T-helper 2 cell treated with Interferon-gamma antibody and Interleukin-4, amounts not matched to agents 100 ng/mL and 5 ng/mL, for 36 hours (primary cell): ENCODE measurements at regions not wholly inside any gene's neighbourhood (a gene's known extent, or its start where the extent isn't known, plus 50 kb on each side); places are given as distances from the start of the nearest gene placed in this dataset.

ENCODE experiments used
- intact Hi-C: fragments of 100-400 bp; cut with micrococcal nuclease; formaldehyde crosslinking; loops from one replicate; pipeline ENCODE4 v1.15.1; 2023

GRCh38 chr13:73598020-73598712 lies 536.0 kb downstream of the KLF12 start:
- intact Hi-C loops, result no loop called here

GRCh38 chr13:73596382-73596781 lies 537.6 kb downstream of the KLF5 start:
- intact Hi-C loops, result no loop called here

GRCh38 chr13:73593199-73593765 lies 534.5 kb downstream of the KLF5 start:
- intact Hi-C loops, result no loop called here

GRCh38 chr13:73591861-73592260 lies 533.1 kb downstream of the KLF5 start:
- intact Hi-C loops, result no loop called here

GRCh38 chr13:73590795-73591194 lies 532.0 kb downstream of the KLF5 start:
- intact Hi-C loops, result no loop called here

- intact Hi-C loops, result no loop called here
Measured at GRCh38 chr13:73585236-73585635, 526.4 kb downstream of the KLF5 start.

- intact Hi-C loops, result no loop called here
Measured at GRCh38 chr13:73583331-73583730, 524.5 kb downstream of the KLF5 start.

GRCh38 chr13:73580513-73581267 lies 521.9 kb downstream of the KLF5 start:
- intact Hi-C loops, result no loop called here

- intact Hi-C loops, result no loop called here
Measured at GRCh38 chr13:73579574-73580274, 520.9 kb downstream of the KLF5 start.

GRCh38 chr13:73578251-73578875 lies 519.6 kb downstream of the KLF5 start:
- intact Hi-C loops, result no loop called here

- intact Hi-C loops, result no loop called here
Measured at GRCh38 chr13:73576291-73576690, 517.5 kb downstream of the KLF5 start.

- intact Hi-C loops, result no loop called here
Measured at GRCh38 chr13:73572824-73573223, 514.0 kb downstream of the KLF5 start.

- intact Hi-C loops, result no loop called here
Measured at GRCh38 chr13:73571376-73571775, 512.6 kb downstream of the KLF5 start.

- intact Hi-C loops, result no loop called here
Measured at GRCh38 chr13:73556902-73557301, 498.1 kb downstream of the KLF5 start.

- intact Hi-C loops, result no loop called here
Measured at GRCh38 chr13:73556128-73556527, 497.3 kb downstream of the KLF5 start.

- intact Hi-C loops, result no loop called here
Measured at GRCh38 chr13:73551736-73552135, 492.9 kb downstream of the KLF5 start.

- intact Hi-C loops, result no loop called here
Measured at GRCh38 chr13:73549717-73550116, 490.9 kb downstream of the KLF5 start.

- intact Hi-C loops, result no loop called here
Measured at GRCh38 chr13:73548449-73548848, 489.6 kb downstream of the KLF5 start.

GRCh38 chr13:73547239-73547638 lies 488.4 kb downstream of the KLF5 start:
- intact Hi-C loops, result no loop called here

GRCh38 chr13:73544175-73544574 lies 485.4 kb downstream of the KLF5 start:
- intact Hi-C loops, result no loop called here

- intact Hi-C loops, result no loop called here
Measured at GRCh38 chr13:73542446-73542845, 483.6 kb downstream of the KLF5 start.

GRCh38 chr13:73536865-73537264 lies 478.1 kb downstream of the KLF5 start:
- intact Hi-C loops, result no loop called here
